Adrenal gland (tissue), 5 donors: ENCODE measurements at regions not wholly inside any gene's neighbourhood (a gene's known extent, or its start where the extent isn't known, plus 50 kb on each side); places are given as distances from the start of the nearest gene placed in this dataset.

Experiments
- POLR2A ChIP-seq, 2 donors: fragments of 450-650 bp; IDR thresholded peaks; one replicate each; pipeline ENCODE4 v1.6.1; 2017; ENCODE audit warnings: antibody characterized with exemption in 2 of 2, mild to moderate bottlenecking in 2 of 2, moderate library complexity in 1 of 2
- TF ChIP-seq, protein P1 (sequence below), 6 experiments: fragments of 450-650 bp in 4 of 6; fragments of 200-600 bp in 2 of 6; sonication (generic) in 1 of 6; IDR thresholded peaks; 1 replicate in 5 of 6; 2 replicates in 1 of 6; pipeline versions ENCODE4 v1.5.1 to v1.8.0; 2016 to 2021; ENCODE audit warnings: antibody characterized with exemption in 6 of 6, mild to moderate bottlenecking in 2 of 6, moderate library complexity in 1 of 6
- donor health status: DM: no; HTN: no; CAD: no.

DNA sequence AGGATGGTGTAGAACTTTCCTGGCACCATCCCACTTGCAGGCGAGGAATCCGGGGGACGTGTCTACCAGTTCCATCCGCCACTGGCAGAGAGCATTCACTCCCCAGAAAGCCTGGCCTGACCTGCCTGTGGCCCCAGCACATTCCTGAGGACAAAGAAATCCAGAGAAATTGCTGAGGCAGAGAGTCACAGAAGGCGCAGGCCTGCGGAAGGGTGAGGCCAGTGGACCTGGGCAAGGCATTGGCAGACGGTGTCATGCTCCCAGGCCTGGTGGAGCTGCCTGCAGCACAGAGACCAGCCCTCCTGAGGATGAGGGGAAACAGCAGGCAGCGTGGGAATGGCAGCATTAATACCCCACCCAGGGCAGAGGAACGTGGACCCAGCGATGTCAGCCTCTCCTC lies 81.2 kb upstream of the F3 start:
- TF ChIP-seq, protein P1, sequence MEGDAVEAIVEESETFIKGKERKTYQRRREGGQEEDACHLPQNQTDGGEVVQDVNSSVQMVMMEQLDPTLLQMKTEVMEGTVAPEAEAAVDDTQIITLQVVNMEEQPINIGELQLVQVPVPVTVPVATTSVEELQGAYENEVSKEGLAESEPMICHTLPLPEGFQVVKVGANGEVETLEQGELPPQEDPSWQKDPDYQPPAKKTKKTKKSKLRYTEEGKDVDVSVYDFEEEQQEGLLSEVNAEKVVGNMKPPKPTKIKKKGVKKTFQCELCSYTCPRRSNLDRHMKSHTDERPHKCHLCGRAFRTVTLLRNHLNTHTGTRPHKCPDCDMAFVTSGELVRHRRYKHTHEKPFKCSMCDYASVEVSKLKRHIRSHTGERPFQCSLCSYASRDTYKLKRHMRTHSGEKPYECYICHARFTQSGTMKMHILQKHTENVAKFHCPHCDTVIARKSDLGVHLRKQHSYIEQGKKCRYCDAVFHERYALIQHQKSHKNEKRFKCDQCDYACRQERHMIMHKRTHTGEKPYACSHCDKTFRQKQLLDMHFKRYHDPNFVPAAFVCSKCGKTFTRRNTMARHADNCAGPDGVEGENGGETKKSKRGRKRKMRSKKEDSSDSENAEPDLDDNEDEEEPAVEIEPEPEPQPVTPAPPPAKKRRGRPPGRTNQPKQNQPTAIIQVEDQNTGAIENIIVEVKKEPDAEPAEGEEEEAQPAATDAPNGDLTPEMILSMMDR (IDR thresholded peaks at IDR 0.05): no peak
- no peak for TF ChIP-seq POLR2A (IDR thresholded peaks at IDR 0.05)
